HepG2 (cell line): ENCODE measurements at regions not wholly inside any gene's neighbourhood (a gene's known extent, or its start where the extent isn't known, plus 50 kb on each side); places are given as distances from the start of the nearest gene placed in this dataset.

Experiments used
- ATAC-seq: fragments of 200-7000 bp; cut with Tn5 transposase; 3 replicates; pipeline ENCODE4 v1.9.1; 2020; ENCODE audit warnings: mild to moderate bottlenecking, moderate library complexity
- BruUV-seq: library from RNA; stranded (reverse); fragments of 400-500 nt; replicated peaks from 2 replicates; lab custom pipeline; 2021; lab: Mats Ljungman, UMichigan
- CTCF ChIA-PET: fragments of 300-600 bp; formaldehyde crosslinking; extraction: SDS; loops from one replicate; lab custom pipeline; 2021; ENCODE audit warnings: low total read pairs, inconsistent platforms, low intra/inter-chr PET ratio; lab: Yijun Ruan, JAX
- POLR2A ChIA-PET: fragments of 350-600 bp; sonication (Branson Sonifier 250); formaldehyde crosslinking; loops from one replicate; lab custom pipeline; 2020; ENCODE audit warnings: antibody characterized with exemption, inconsistent platforms; lab: Yijun Ruan, JAX
- DNase-seq: peaks from one replicate; pipeline ENCODE4 v3.0.0-alpha.2; 2015; ENCODE audit warnings: low spot score
- FAIRE-seq: peaks from 3 replicates; lab custom pipeline; 2011; peaks lifted over from hg19 to GRCh38; lab: Jason Lieb, UNC
- H2AFZ ChIP-seq: one replicate; pipeline ENCODE4 v1.6.1; 2011; ENCODE audit warnings: low read length, inconsistent platforms
- H3K27ac ChIP-seq: fragments of 300-600 bp; 3 replicates; pipeline ENCODE4 v1.8.0; 2011; ENCODE audit warnings: mixed run types, mild to moderate bottlenecking, mixed read lengths, low read length, inconsistent platforms; ENCODE audit not compliant: insufficient read depth; ENCODE audit errors: extremely low read length
- H3K27me3 ChIP-seq, 2 experiments: fragments of 200-600 bp in 1 of 2; 2 replicates in 1 of 2; 3 replicates in 1 of 2; pipeline versions ENCODE4 v1.6.0 to v1.8.0; 2011; ENCODE audit warnings: low read length in 2 of 2, mild to moderate bottlenecking in 2 of 2, moderate library complexity in 2 of 2, inconsistent platforms in 1 of 2; ENCODE audit not compliant: insufficient read depth in 2 of 2, control insufficient read depth in 1 of 2
- H3K36me3 ChIP-seq, 2 experiments: fragments of 200-600 bp in 1 of 2; replicated peaks in 1 of 2; 2 replicates in 1 of 2; 3 replicates in 1 of 2; pipeline versions ENCODE4 v1.5.1 to v1.8.0; 2011; ENCODE audit warnings: low read length in 2 of 2, inconsistent platforms in 1 of 2; ENCODE audit not compliant: insufficient read depth in 2 of 2, control insufficient read depth in 1 of 2
- H3K4me1 ChIP-seq: 2 replicates; pipeline ENCODE4 v1.5.1; 2012; ENCODE audit warnings: low read length, inconsistent platforms; ENCODE audit not compliant: insufficient read depth
- H3K4me2 ChIP-seq: 2 replicates; pipeline ENCODE4 v1.6.0; 2011; ENCODE audit warnings: low read depth, low read length, inconsistent platforms
- H3K4me3 ChIP-seq, 3 experiments: fragments of 200-600 bp in 1 of 3; sonication (generic), shearing (Covaris generic) in 1 of 3; replicated peaks in 1 of 3; 2 replicates each; pipeline ENCODE4 v1.5.1; 2011 to 2016; ENCODE audit warnings: low read length in 3 of 3, inconsistent platforms in 2 of 3, low read depth in 2 of 3, mild to moderate bottlenecking in 2 of 3, control low read depth in 1 of 3, mixed read lengths in 1 of 3; ENCODE audit not compliant: insufficient read depth in 1 of 3
- H3K79me2 ChIP-seq: one replicate; pipeline ENCODE4 v1.6.1; 2011; ENCODE audit warnings: low read length, inconsistent platforms; ENCODE audit not compliant: insufficient read depth
- H3K9ac ChIP-seq: 2 replicates; pipeline ENCODE4 v1.6.0; 2011; ENCODE audit warnings: mild to moderate bottlenecking, low read depth, low read length, inconsistent platforms; ENCODE audit not compliant: insufficient read depth
- H3K9me3 ChIP-seq: 2 replicates; pipeline ENCODE4 v1.5.1; 2012; ENCODE audit warnings: mild to moderate bottlenecking, low read length
- H4K20me1 ChIP-seq: 2 replicates; pipeline ENCODE4 v1.6.0; 2011; ENCODE audit warnings: inconsistent platforms, mild to moderate bottlenecking, low read length, moderate library complexity; ENCODE audit not compliant: insufficient read depth
- ARID4A ChIP-seq: sonication (generic); formaldehyde crosslinking; IDR thresholded peaks from 2 replicates; pipeline ENCODE4 v1.5.0; 2020; ENCODE audit warnings: mild to moderate bottlenecking, missing genetic modification reagents, borderline replicate concordance
- ATF1 ChIP-seq: IDR thresholded peaks from 2 replicates; pipeline ENCODE4 v1.6.1; 2016; ENCODE audit warnings: mild to moderate bottlenecking, control low read depth
- DZIP1 ChIP-seq: sonication (generic); formaldehyde crosslinking; IDR thresholded peaks from 2 replicates; pipeline ENCODE4 v1.5.0; 2020; ENCODE audit warnings: mild to moderate bottlenecking, missing genetic modification reagents
- E2F5 ChIP-seq: sonication (generic); formaldehyde crosslinking; conservative IDR thresholded peaks from 2 replicates; pipeline ENCODE4 v1.4.0; 2020; ENCODE audit warnings: missing genetic modification reagents
- ETS1 ChIP-seq: sonication (generic); formaldehyde crosslinking; IDR thresholded peaks from 2 replicates; pipeline ENCODE4 v1.4.0; 2020; ENCODE audit warnings: missing genetic modification reagents
- HNRNPL ChIP-seq: fragments of 200-400 bp; formaldehyde crosslinking; IDR thresholded peaks from 2 replicates; pipeline ENCODE4 v1.6.1; 2017; ENCODE audit warnings: mild to moderate bottlenecking, low read depth, low read length
- HOXA3 ChIP-seq: sonication (generic); formaldehyde crosslinking; IDR thresholded peaks from 2 replicates; pipeline ENCODE4 v1.5.0; 2020; ENCODE audit warnings: missing genetic modification reagents
- MATR3 ChIP-seq: sonication (generic); formaldehyde crosslinking; IDR thresholded peaks from 2 replicates; pipeline ENCODE4 v1.4.0; 2020; ENCODE audit warnings: missing genetic modification reagents
- MNT ChIP-seq: fragments of 450-650 bp; IDR thresholded peaks from 2 replicates; pipeline ENCODE4 v1.6.1; 2016
- REL ChIP-seq: sonication (generic); formaldehyde crosslinking; conservative IDR thresholded peaks from 2 replicates; pipeline ENCODE4 v1.8.0; 2022; ENCODE audit warnings: mild to moderate bottlenecking, missing genetic modification reagents, moderate library complexity
- TRIM24 ChIP-seq: sonication (generic); formaldehyde crosslinking; IDR thresholded peaks from 2 replicates; pipeline ENCODE4 v1.8.0; 2022; ENCODE audit warnings: mild to moderate bottlenecking, missing genetic modification reagents
- ZFP41 ChIP-seq: sonication (generic); formaldehyde crosslinking; IDR thresholded peaks from 2 replicates; pipeline ENCODE4 v1.4.0; 2020; ENCODE audit warnings: mild to moderate bottlenecking, missing genetic modification reagents, borderline replicate concordance
- ZFY ChIP-seq: sonication (generic); formaldehyde crosslinking; IDR thresholded peaks from 2 replicates; pipeline ENCODE4 v1.4.0; 2020; ENCODE audit warnings: missing genetic modification reagents
- ZNF317 ChIP-seq: sonication (generic); formaldehyde crosslinking; IDR thresholded peaks from 2 replicates; pipeline ENCODE4 v1.5.0; 2020; ENCODE audit warnings: mild to moderate bottlenecking, missing genetic modification reagents
- ZNF547 ChIP-seq: sonication (generic); formaldehyde crosslinking; IDR thresholded peaks from 2 replicates; pipeline ENCODE4 v1.5.1; 2020; ENCODE audit warnings: mild to moderate bottlenecking, missing genetic modification reagents
- ZSCAN21 ChIP-seq: sonication (generic); formaldehyde crosslinking; IDR thresholded peaks from 2 replicates; pipeline ENCODE4 v1.8.0; 2022; ENCODE audit warnings: mild to moderate bottlenecking, missing genetic modification reagents, moderate library complexity, borderline replicate concordance
- WGBS: methylation state at CpG from one replicate; pipeline ENCODE4 v1.1.6; 2017; ENCODE audit warnings: low lambda C conversion rate; 5-methylcytosine and 5-hydroxymethylcytosine counted together
- in situ Hi-C: cut with HindIII; loops from 2 replicates; pipeline ENCODE4 v1.10.0; 2017; ENCODE audit warnings: low pct_unique_long_range_greater_than_20kb; ENCODE audit not compliant: extremely low pct_ligation_motif_present
- intact Hi-C: fragments of 100-400 bp; cut with micrococcal nuclease; formaldehyde crosslinking; loops from one replicate; pipeline ENCODE4 v1.10.0; 2022; ENCODE audit not compliant: unreplicated experiment

- in situ Hi-C loops: no loop called here
- Histone ChIP-seq H3K4me3 (no peak overlapping the region), H2AFZ (no peak overlapping the region), H3K27ac (no peak overlapping the region), H3K9ac (no peak overlapping the region), H3K4me1 (no peaks in the 10 kb centered on the region), H3K36me3 (no peaks in the 10 kb centered on the region), H3K4me2 (no peak overlapping the region), H3K79me2 (no peaks in the 10 kb centered on the region), H4K20me1 (no peaks in the 10 kb centered on the region), H3K27me3 (no peaks in the 10 kb centered on the region), H3K9me3 (no peaks in the 10 kb centered on the region)
- ChIA-PET POLR2A (no interaction called here), CTCF (no interaction called here)
- no peak for FAIRE-seq
- intact Hi-C loops: no loop called here
- WGBS: 0% methylated on average over 3 of the region's 3 CpGs
- no TSS peak for BruUV-seq
- ATAC-seq: no peak
- no peak for DNase-seq
- no peak for TF ChIP-seq HNRNPL
- TF ChIP-seq TRIM24 (CRISPR knock-in tag): no peak
- TF ChIP-seq ZFP41: no peak
- no peak for TF ChIP-seq HOXA3
- TF ChIP-seq MATR3 (CRISPR knock-in tag): no peak
- no peak for TF ChIP-seq E2F5 (CRISPR knock-in tag)
- no peak for TF ChIP-seq REL
- TF ChIP-seq ATF1 (CRISPR knock-in tag): no peak
- TF ChIP-seq ETS1: no peak
- no peak for TF ChIP-seq MNT
- TF ChIP-seq ZFY (CRISPR knock-in tag): no peak
- no peak for TF ChIP-seq ARID4A (CRISPR knock-in tag)
- no peak for TF ChIP-seq ZSCAN21 (CRISPR knock-in tag)
- no peak for TF ChIP-seq DZIP1 (CRISPR knock-in tag)
- no peak for TF ChIP-seq ZNF317
- TF ChIP-seq ZNF547 (CRISPR knock-in tag): no peak
These were observed 379.6 kb downstream of the OTUD1 start for GRCh38 chr10:23818484-23818883.
